ENCODE measurements at regions not wholly inside any gene's neighbourhood (a gene's known extent, or its start where the extent isn't known, plus 50 kb on each side); places are given as distances from the start of the nearest gene placed in this dataset.

DNA sequence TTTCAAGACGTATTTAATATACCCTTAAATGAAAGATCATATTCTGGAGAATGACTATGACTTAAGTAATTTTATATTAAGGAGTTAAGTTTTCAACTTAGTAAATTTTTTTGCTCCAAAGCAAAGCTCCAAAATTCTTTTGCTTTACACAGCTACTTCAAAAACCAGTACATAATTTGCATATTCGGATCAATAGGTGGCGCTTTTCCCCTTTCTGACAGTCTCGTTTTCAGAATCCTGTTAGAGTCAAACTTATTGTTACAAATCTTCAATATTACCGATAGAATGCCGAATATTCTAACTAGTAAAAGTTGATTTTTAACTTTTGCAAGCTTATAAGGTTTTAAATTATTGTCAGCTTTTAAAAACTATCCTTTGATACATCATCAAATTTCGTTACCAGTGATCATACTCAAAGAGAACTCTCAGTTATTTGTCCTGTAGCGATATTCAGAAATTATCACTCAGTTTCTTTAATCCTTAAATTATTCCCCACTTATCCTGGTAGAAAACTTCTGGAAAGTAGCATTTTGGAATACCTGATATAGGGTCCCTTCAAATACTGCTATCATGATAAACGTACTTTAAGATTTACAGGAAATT, 852.7 kb upstream of the KLHL1 start:
- Histone ChIP-seq H3K4me3 (no peak overlapping the region), H3K9me3 (replicated peaks) (no peaks in the 10 kb centered on the region), H3K27me3 (replicated peaks) (no peaks in the 10 kb centered on the region), H3K36me3 (no peaks in the 10 kb centered on the region), H3K4me1 (replicated peaks) (no peaks in the 10 kb centered on the region), H3K27ac (no peak overlapping the region)
- peak in 1 of 2 experiments; percentile 1 for DNase-seq (ENCODE audit: low read depth in 1 of 2, low spot score in 2 of 2)

GRCh38 chr13:70959035-70959775, 851.0 kb upstream of the KLHL1 start:
- H3K9me3 ChIP-seq (replicated peaks), result no peaks in the 10 kb centered on the region
- H3K4me3 ChIP-seq, result no peak overlapping the region
- H3K4me1 ChIP-seq (replicated peaks), result no peaks in the 10 kb centered on the region
- no peak for DNase-seq (ENCODE audit: low read depth in 1 of 2, low spot score in 2 of 2)
- H3K27ac ChIP-seq, result no peak overlapping the region
- no peaks in the 10 kb centered on the region for H3K36me3 ChIP-seq
- H3K27me3 ChIP-seq (replicated peaks), result no peaks in the 10 kb centered on the region

DNA sequence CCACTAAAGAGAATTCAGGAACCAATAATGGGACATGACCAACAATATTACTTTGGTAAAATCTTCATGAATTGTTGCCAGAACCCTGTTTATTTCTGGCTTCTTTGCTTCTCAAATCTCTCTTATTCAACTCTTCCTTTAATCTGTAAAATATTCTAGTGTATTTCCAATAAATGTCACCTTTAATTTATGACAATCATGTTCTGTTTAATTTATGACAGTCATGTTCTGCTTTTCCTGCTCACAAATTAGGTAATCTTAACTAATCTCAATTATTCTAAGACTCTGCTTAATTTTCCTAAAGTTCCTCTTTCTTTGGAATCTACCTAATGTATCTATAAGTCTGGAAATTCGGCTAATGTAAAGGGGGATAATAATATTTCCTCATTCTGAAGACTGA, 847.6 kb upstream of the KLHL1 start:
- no peaks in the 10 kb centered on the region for H3K27me3 ChIP-seq (replicated peaks)
- no peaks in the 10 kb centered on the region for H3K4me1 ChIP-seq (replicated peaks)
- no peaks in the 10 kb centered on the region for H3K36me3 ChIP-seq
- no peaks in the 10 kb centered on the region for H3K9me3 ChIP-seq (replicated peaks)
- no peak for DNase-seq (ENCODE audit: low read depth in 1 of 2, low spot score in 2 of 2)
- H3K4me3 ChIP-seq, result no peak overlapping the region
- no peak overlapping the region for H3K27ac ChIP-seq

DNA sequence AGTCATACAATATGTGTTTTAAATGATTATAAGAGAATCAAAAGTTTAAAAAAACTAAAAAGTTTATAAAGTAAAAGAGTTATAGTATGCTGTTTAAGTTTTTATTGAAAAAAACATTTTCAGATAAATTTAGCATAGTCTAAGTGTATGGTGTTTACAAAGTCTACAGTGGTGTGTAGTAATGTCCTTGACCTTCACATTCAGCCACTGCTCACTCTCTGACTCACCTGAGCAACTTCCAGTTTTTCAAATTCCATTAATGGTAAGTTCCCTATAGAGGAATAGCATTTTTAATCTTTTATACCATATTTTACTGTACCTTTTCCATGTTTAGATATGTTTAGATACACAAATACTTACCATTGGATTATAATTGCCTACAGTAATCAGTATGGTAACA, 842.4 kb upstream of the KLHL1 start:
- Histone ChIP-seq H3K36me3 (no peaks in the 10 kb centered on the region), H3K27me3 (replicated peaks) (no peaks in the 10 kb centered on the region), H3K4me1 (replicated peaks) (no peaks in the 10 kb centered on the region), H3K9me3 (replicated peaks) (no peaks in the 10 kb centered on the region), H3K27ac (no peak overlapping the region), H3K4me3 (no peak overlapping the region)
- no peak for DNase-seq (ENCODE audit: low read depth in 1 of 2, low spot score in 2 of 2)

DNA sequence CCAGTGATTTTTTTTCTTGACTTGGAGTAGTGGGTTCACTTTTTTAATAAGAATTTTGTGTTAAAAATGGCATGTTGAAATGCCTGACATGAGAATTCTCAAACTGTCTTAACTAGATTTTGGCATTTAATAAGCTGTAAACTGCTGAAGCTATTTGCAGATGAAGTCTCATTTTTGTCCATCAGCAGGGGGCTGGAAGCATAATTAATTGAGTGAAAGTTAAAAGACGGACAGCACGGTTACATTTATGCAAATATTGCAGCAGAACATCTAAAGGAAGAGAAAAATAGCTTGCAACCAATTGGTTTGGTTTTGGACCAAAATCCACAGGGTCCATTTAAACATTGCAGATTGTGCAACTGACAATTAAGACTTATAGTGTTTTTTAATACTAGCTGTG, 837.3 kb upstream of the KLHL1 start:
- Histone ChIP-seq H3K36me3 (no peaks in the 10 kb centered on the region), H3K4me1 (replicated peaks) (no peaks in the 10 kb centered on the region), H3K9me3 (replicated peaks) (no peaks in the 10 kb centered on the region), H3K4me3 (no peak overlapping the region), H3K27ac (no peak overlapping the region), H3K27me3 (replicated peaks) (no peaks in the 10 kb centered on the region)
- DNase-seq (ENCODE audit: low read depth in 1 of 2, low spot score in 2 of 2), result no peak

DNA sequence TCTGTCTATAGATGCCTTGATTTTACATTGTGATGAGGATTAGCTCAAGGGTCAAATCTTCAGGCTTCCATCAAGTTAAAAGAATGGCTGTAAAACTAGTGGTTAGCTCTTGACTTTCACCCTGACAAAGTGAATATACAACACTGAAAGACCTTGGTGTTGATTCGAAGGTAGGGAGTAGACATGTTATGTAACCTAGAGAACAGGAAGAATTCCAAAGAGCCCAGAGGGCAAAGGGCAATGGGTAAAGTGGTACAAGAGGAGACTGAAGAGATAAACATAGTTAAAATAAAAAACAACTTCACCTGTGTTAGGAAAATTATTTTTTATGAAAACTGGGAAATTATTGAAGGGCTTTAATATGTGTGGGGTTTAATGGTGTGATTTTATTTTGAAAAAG, 833.2 kb upstream of the KLHL1 start:
- Histone ChIP-seq H3K4me1 (replicated peaks) (no peaks in the 10 kb centered on the region), H3K9me3 (replicated peaks) (no peaks in the 10 kb centered on the region), H3K36me3 (no peaks in the 10 kb centered on the region), H3K4me3 (no peak overlapping the region), H3K27me3 (replicated peaks) (no peaks in the 10 kb centered on the region), H3K27ac (no peak overlapping the region)
- no peak for DNase-seq (ENCODE audit: low read depth in 1 of 2, low spot score in 2 of 2)

- Histone ChIP-seq H3K27ac (no peak overlapping the region), H3K36me3 (no peaks in the 10 kb centered on the region), H3K27me3 (replicated peaks) (no peaks in the 10 kb centered on the region), H3K9me3 (replicated peaks) (no peaks in the 10 kb centered on the region), H3K4me1 (replicated peaks) (no peaks in the 10 kb centered on the region), H3K4me3 (no peak overlapping the region)
- no peak for DNase-seq (ENCODE audit: low read depth in 1 of 2, low spot score in 2 of 2)
Observed at GRCh38 chr13:70938462-70938861, 830.2 kb upstream of the KLHL1 start.

DNA sequence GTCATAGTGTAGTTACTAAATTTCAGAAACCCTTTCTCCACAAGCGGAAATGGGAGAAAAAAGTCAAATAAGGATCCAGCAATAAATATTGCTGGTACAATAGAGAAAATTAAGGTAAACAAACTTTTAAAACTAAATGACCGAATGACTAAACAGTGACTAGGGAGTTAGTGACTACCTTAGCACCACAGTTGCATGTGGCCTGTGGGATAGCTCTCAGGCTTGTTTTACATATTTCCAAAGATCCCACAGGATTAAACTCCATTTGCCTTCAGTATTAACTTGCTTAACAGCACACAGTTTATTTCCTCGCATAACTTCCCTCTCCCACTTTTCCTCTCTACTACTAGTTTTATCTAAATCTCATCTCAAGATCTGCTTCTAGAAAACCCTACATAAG, 824.3 kb upstream of the KLHL1 start:
- Histone ChIP-seq H3K36me3 (no peaks in the 10 kb centered on the region), H3K4me1 (replicated peaks) (no peaks in the 10 kb centered on the region), H3K27me3 (replicated peaks) (no peaks in the 10 kb centered on the region), H3K9me3 (replicated peaks) (no peaks in the 10 kb centered on the region), H3K4me3 (no peak overlapping the region), H3K27ac (no peak overlapping the region)
- DNase-seq (ENCODE audit: low read depth in 1 of 2, low spot score in 2 of 2), result no peak

DNA sequence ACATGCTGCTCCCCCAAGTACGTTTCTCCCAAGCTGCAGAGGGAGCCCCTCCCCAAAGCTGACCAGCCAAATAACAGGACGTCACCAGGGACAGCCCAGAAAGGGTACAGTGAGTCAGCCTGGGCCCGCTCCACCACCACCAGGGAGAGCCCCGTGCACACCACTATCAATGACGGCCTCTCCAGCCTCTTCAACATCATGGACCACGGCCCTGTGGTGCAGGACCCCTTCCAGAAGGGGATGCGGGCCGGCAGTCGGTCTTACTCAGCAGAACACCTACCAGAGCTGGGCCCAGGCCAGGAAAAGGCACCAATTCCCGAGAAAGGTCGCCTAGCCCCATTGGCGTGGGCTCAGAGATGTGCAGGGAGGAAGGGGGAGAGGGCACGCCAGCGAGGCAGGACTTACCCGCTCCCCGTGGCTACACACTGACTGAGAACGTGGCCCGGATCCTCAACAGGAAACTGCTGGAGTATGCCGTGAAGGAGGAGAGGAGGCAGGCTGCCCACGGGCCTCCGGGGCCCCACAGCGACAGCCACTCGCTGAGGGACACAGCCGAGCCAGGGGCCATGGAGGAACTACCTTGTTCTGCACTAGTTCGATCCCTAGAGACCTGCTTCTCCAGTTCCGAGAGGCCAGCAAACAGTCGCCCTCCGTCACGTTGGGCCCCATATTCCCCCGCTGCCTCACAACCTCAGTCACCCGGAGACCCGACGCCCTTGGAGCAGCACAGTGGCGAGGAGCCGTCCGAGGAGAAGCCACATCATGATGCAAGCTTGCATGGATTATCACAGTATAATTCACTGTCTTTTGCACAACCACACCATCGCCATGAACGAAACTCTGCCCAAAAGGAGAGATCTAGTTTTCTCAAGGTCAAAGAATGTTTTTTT, 815.9 kb upstream of the KLHL1 start:
- Histone ChIP-seq H3K36me3 (no peaks in the 10 kb centered on the region), H3K27me3 (replicated peaks) (no peaks in the 10 kb centered on the region), H3K4me3 (no peak overlapping the region), H3K27ac (no peak overlapping the region), H3K4me1 (replicated peaks) (no peaks in the 10 kb centered on the region), H3K9me3 (replicated peaks) (no peaks in the 10 kb centered on the region)
- DNase-seq (ENCODE audit: low read depth in 1 of 2, low spot score in 2 of 2), result no peak

DNA sequence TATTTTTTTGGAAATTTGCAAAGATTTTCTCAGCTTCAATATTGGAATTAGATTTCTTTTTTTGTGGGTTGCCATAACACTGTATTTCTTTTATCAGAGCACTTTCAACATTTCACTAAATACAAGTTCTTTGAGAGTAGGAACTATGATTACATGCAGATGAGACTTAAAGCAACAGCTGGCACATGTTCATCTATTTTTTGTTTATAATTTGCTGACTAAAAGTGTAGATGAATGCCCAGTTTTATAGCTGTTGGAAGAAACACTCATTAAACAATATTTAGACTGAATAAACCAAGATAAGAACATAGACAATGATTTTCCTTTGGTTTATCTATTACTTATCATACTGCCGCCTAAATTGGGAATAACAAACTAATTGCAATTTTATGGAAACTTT, 803.0 kb upstream of the KLHL1 start:
- no peaks in the 10 kb centered on the region for H3K27me3 ChIP-seq (replicated peaks)
- DNase-seq (ENCODE audit: low read depth in 1 of 2, low spot score in 2 of 2), result no peak
- H3K4me3 ChIP-seq, result no peak overlapping the region
- no peak overlapping the region for H3K27ac ChIP-seq
- H3K36me3 ChIP-seq, result no peaks in the 10 kb centered on the region
- no peaks in the 10 kb centered on the region for H3K9me3 ChIP-seq (replicated peaks)
- H3K4me1 ChIP-seq (replicated peaks), result no peaks in the 10 kb centered on the region

DNA sequence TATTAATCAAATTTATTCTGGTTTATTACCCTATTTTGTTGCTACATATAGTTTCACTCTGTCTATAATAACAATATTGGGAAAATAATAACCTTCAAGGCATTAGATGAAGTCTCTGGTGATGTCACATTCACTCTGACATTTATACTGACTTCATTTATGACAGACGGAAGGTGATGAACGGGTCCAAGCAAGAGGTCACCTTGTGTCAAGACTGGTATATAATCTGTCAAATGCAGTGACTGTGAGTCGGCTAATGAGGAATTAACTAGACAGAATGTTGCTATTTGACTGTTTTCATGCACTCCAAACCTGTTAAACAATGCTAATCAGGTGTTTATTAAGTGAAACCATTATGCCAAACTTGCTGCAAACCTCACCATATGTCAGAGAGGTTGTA, 800.5 kb upstream of the KLHL1 start:
- no peaks in the 10 kb centered on the region for H3K36me3 ChIP-seq
- no peaks in the 10 kb centered on the region for H3K4me1 ChIP-seq (replicated peaks)

DNA sequence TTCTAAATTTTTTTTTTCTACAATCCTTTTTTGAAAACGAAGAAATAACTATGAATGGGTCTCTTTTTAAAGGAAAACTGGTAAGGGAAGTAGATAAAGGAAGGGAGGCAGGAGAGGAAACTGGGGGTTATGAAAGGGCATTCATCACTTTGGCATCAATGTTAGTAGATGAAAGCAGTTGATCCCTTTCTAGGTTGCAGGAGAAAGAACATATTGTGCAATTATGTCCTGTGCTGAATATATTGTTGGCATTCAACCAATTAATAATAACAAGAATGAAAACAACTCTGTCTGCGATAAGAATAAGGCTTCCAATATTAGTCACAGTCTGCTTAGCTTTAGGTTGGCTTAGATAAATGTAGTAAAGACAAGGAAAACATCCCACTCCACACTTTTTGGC, 796.8 kb upstream of the KLHL1 start:
- no peak for DNase-seq (ENCODE audit: low read depth in 1 of 2, low spot score in 2 of 2)
- no peaks in the 10 kb centered on the region for H3K27me3 ChIP-seq (replicated peaks)
- no peak overlapping the region for H3K27ac ChIP-seq

More for the DNA sequence above, 800.5 kb upstream of the KLHL1 start:
- H3K27me3 ChIP-seq (replicated peaks), result no peaks in the 10 kb centered on the region
- no peaks in the 10 kb centered on the region for H3K9me3 ChIP-seq (replicated peaks)
- no peak overlapping the region for H3K4me3 ChIP-seq
- no peak overlapping the region for H3K27ac ChIP-seq
- DNase-seq (ENCODE audit: low read depth in 1 of 2, low spot score in 2 of 2), result no peak

DNA sequence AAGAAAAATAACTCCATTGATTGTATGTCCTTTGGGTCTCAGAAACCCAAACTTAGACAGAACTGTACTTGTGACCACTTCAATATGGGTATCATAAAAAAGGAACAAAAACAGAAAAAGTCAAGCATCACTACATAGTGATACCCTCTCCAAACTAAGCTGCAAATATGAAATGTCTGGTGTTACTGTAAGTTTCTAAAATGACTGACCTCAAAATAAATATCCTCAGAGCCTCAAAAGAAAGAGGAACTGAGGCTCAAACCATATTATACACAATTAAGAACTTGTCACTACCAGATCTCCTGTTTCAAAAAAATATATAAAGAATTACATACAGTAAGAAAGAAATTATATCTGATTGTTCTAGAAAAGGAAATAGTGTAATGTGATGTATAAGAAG, 787.9 kb upstream of the KLHL1 start:
- Histone ChIP-seq H3K9me3 (replicated peaks) (no peaks in the 10 kb centered on the region), H3K27ac (no peak overlapping the region), H3K4me1 (replicated peaks) (no peaks in the 10 kb centered on the region), H3K36me3 (no peaks in the 10 kb centered on the region), H3K4me3 (no peak overlapping the region), H3K27me3 (replicated peaks) (no peaks in the 10 kb centered on the region)
- no peak for DNase-seq (ENCODE audit: low read depth in 1 of 2, low spot score in 2 of 2)

More for the DNA sequence above, 796.8 kb upstream of the KLHL1 start:
- no peaks in the 10 kb centered on the region for H3K4me1 ChIP-seq (replicated peaks)
- no peaks in the 10 kb centered on the region for H3K9me3 ChIP-seq (replicated peaks)
- no peak overlapping the region for H3K4me3 ChIP-seq
- no peaks in the 10 kb centered on the region for H3K36me3 ChIP-seq

DNA sequence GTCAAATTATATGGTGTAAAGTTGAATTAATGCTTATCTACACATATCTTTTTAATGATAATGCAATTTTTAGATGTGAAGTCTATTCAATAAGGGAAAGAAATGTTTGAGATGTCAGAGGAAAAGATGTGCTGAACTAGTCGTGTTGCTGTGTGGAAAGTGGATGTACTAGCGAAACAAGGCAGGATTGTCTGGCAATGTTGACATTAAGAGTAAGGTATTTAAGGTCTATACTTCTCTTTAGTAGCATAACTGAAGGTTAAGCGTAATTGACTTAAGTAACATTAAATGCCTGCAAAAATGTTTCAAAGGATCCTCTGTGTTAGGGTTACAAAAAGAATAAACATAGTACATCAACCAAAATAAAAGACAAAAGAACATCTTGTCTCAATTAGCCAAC, 787.3 kb upstream of the KLHL1 start:
- no peak overlapping the region for H3K27ac ChIP-seq
- no peaks in the 10 kb centered on the region for H3K27me3 ChIP-seq (replicated peaks)
- H3K4me3 ChIP-seq, result no peak overlapping the region

More for the DNA sequence above, 787.3 kb upstream of the KLHL1 start:
- no peaks in the 10 kb centered on the region for H3K36me3 ChIP-seq
- no peaks in the 10 kb centered on the region for H3K9me3 ChIP-seq (replicated peaks)
- DNase-seq (ENCODE audit: low read depth in 1 of 2, low spot score in 2 of 2), result no peak
- H3K4me1 ChIP-seq (replicated peaks), result no peaks in the 10 kb centered on the region
